NCI-H82 treated with DMSO at 0.1 percent for 48 hours (cell line): ENCODE measurements at regions not wholly inside any gene's neighbourhood (a gene's known extent, or its start where the extent isn't known, plus 50 kb on each side); places are given as distances from the start of the nearest gene placed in this dataset.

Experiments
- DNase-seq: peaks from one replicate; lab custom pipeline; 2025; ENCODE audit not compliant: unreplicated experiment; lab: John Stamatoyannopoulos, UW

DNA sequence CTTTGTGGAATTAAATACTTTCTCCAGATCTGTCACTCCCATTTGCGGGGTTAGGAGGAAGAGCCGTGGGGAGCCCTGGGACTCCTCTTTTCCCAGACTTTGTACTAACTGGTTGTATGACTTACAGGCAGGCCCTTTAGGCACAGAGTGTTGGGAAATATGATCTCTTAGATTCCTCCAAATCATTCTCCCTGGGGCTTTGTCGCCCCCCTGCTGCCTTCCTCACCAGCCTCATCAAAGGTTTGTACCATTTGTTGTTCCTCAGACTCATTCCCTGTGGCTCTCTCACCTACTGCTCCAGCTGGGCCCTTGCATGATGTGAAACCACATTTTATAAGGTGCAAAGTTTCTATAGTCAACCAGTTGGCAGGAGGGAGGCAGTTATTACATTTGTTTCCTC, 56.4 kb downstream of the CRYGS start:
- no peak for DNase-seq

GRCh38 chr3:186487037-186487436, 57.1 kb downstream of the CRYGS start:
- DNase-seq: no peak

DNA sequence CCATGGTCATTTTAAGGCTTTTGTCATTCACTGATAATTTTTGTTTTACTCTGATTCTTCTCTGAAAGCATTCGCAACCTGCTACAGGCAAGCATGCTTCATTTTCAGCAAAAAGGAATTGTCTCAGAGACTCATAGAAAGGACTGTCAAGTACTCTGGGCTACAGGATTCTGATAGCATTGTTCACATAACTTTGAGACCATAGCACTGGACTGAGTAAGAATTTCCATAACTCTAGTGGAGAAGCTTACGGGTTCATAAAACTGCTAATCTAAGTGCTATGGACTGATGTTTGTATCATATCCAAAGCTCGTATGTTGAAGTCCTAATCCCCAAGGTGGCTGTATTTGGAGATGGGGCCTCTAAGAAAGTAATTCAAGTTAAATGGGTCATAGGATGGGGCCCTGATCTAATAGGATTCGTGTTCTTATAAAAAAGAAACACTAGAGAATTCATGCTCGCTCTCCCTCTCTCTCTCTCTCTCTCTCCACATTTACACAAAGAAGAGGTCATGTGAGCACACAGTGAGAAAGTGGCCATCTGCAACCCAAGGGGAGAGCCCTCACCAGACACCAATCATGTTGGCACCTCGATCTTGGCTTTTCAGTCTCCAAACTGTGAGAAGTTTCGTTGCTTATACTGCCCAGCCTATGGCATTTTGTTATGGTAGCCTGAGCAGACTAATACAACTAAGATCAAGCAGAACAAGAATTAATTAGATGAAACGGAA, 60.4 kb downstream of the CRYGS start:
- DNase-seq: no peak

DNA sequence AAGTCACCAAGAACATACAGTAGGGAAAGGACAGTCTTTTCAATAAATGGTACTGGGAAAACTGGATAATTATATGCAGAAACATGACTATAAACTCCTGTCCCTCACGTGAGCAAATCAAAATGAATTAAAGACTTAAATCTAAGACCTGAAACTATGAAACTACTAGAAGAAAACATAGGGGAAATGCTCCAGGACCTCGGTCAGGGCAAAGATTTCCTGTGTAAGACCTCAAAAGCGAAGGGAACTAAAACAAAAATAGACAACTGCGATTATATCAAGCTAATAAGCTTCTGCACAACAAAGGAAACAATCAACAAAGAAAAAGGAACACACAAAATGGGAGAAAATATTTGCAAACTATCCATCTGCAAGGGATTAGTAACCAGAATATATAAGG, 62.7 kb downstream of the CRYGS start:
- no peak for DNase-seq

GRCh38 chr3:186477876-186478275, 66.3 kb downstream of the CRYGS start:
- DNase-seq: no peak

DNA sequence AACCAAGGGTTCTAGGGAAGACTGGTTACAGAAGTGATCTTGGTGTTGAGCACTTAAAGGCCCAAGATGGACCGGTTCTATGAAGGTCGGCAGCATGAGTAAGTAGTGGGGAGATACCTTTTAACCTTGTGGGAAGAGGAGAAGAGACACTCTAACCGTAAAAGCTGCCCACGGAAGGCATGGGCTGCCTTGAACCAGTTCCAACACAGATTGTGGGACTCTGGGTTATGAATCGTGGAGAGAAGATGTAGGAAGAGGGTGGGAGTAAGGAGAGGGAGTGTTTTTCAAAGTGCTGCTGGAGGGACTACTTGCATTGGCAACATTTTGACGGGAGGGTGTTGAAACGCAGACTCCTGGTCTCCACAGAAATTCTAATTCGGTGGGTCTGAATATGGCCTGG, 67.1 kb downstream of the CRYGS start:
- no peak for DNase-seq

GRCh38 chr3:186476541-186476940, 67.6 kb downstream of the CRYGS start:
- DNase-seq: no peak

- DNase-seq: no peak
Measured at GRCh38 chr3:186476044-186476468, 68.1 kb downstream of the CRYGS start.

DNA sequence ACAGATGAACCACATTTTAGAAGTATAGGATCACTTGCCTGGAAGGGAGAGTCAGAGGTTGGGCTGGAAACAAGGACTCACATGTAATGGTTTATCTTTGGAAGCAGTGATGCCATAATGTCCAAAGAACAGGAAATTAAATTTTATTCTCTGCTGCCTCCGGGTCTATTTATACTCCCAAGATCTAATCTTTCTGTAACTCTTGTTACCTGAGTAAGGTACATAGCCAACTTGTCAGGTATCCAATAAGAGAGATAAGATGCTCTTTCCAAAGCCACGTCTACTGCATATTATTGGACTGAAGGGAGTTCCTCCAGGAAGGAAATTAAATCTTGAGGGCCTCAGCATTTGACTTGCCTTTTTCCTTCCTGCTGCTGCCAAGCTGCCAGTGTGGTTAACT, 71.0 kb downstream of the CRYGS start:
- DNase-seq: no peak

GRCh38 chr3:186472456-186473008, 71.6 kb downstream of the CRYGS start:
- no peak for DNase-seq

- no peak for DNase-seq
Measured at GRCh38 chr3:186471771-186472170, 72.4 kb downstream of the CRYGS start.

DNA sequence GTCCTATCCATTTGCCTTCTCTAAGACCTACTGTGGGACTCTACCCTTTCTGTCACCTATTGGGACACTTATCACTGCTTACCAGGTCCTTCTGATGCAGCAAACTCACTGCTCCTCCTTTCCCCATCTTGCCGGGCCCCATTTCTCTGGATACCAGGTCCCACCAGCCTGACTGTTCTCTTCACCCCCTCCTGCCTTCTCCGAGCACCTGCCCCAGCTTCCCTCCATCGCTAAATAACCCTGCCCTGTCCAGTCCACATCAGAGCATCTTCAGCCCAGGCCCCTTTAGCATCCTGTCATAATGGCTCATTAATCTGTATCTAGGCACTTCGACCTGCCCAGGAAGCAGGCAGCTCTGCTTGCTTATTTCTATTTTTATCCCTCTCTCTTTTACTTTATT, 74.7 kb downstream of the CRYGS start:
- no peak for DNase-seq

- DNase-seq: peak; percentile 73
Measured at GRCh38 chr3:186467969-186468368, 76.2 kb downstream of the CRYGS start.

DNA sequence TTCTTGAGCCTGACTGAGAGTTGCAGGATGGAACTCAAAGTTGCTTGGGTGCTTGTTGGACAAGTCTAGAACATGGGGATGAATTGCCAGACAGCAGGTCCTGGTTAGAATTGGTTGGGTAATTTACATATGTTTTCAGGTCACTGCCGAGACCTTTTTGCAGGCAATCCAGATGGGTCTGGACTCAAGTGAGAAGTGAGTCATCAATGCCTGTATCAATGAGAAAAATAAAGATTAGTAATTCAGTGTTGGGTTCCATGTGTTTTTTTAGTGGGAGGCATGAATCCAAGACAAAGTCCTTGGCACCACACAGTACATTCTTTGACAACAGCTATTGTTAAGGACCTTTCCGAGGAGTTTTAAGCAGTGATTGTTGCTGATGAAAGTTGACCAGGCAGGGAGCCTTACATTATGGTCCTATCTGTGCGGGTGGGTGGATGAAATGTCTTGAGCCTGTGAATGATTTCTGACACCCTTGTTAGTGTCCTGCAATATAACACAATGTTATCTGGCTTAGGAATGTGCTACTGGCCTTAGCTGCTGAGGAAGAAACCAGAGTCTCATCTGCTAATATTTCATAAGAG, 77.7 kb downstream of the CRYGS start:
- DNase-seq: no peak

GRCh38 chr3:186465508-186465907, 78.7 kb downstream of the CRYGS start:
- no peak for DNase-seq

- no peak for DNase-seq
Measured at GRCh38 chr3:186464424-186465093, 79.6 kb downstream of the CRYGS start.

DNA sequence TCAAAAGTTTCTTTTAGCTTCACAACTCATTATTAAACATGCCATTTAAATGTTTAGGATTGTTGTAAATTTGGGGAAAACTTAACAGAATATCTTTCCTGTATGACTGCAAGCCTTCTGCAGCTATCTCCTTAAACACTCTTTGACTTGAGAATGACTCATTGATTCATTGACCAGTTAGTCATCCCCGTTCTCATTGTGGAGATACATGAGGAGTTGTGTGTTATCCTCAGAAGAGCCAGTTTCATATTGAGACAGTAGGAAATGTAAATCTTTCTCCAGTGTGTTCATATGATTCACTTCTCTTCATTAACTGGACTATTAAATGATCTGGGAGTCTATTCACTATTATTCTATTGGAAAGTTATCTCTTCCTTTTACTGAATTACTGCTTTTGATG, 83.0 kb downstream of the CRYGS start:
- DNase-seq: no peak

GRCh38 chr3:186459108-186459467, 85.1 kb downstream of the CRYGS start:
- DNase-seq: no peak

- DNase-seq: peak; percentile 29
Measured at GRCh38 chr3:186458306-186459107, 85.7 kb downstream of the CRYGS start.

DNA sequence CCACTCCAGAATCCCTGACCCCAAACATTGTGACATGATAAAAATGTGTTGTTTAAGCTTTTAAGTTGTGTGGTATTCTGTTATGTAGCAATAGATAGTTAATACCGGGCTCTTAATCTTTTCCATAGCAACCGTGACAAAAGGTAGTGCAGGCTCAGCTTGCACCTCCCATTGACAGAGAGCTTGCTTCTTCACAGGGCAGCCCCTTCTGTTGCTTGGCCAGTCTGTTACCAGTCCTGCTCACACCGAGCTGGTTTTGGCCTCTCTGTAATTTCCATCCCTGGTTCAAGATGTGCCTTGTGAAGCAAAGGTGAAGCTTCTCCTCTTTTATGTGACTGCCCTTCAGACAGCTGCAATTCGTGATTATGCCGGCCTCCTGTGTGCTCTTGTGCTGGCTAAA, 86.9 kb downstream of the CRYGS start:
- DNase-seq: no peak

GRCh38 chr3:186456731-186457191, 87.4 kb downstream of the CRYGS start:
- no peak for DNase-seq
